ENCODE measurements at regions not wholly inside any gene's neighbourhood (a gene's known extent, or its start where the extent isn't known, plus 50 kb on each side); places are given as distances from the start of the nearest gene placed in this dataset.

DNA sequence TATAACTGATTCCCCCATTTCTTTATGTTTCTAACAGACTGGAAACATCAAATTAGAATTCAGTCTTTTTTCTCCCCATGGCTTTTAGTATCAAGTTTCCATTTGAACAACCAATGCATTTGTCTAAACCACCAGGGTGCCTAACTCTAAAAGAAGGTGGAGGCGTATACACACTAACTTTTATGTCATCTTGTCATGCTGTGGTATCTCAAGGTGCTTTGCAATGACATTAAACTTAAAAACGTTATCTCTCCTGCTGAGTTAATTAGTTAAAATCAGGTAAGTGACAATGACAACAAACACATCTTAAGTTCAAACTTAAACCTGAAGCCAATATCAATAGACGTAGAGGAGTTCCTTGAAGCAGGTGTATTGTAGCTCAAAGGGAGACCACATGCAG is 1001.7 kb downstream of the PCDH17 start:
- no peaks in the 10 kb centered on the region for H3K9me3 Mint-ChIP-seq
- no peaks in the 10 kb centered on the region for H3K36me3 Mint-ChIP-seq (ENCODE audit: low read depth)
- Histone ChIP-seq H3K4me1 (ENCODE audit: insufficient read depth) (no peaks in the 10 kb centered on the region), H3K27me3 (ENCODE audit: insufficient read depth) (no peaks in the 10 kb centered on the region), H3K27ac (ENCODE audit: low read depth) (no peak overlapping the region), H4K20me1 (replicated peaks; ENCODE audit: insufficient read depth) (no peaks in the 10 kb centered on the region), H3K4me3 (no peak overlapping the region), H2AFZ (no peak overlapping the region), H3K9me2 (ENCODE audit: insufficient read depth) (no peaks in the 10 kb centered on the region), H3F3A (replicated peaks; ENCODE audit: low read depth) (no peaks in the 10 kb centered on the region), H3K36me3 (ENCODE audit: insufficient read depth) (no peaks in the 10 kb centered on the region), H3K4me2 (no peak overlapping the region), H3K79me2 (replicated peaks; ENCODE audit: insufficient read depth) (no peaks in the 10 kb centered on the region)
- H3K27ac Mint-ChIP-seq: no peak overlapping the region
- no peaks in the 10 kb centered on the region for H3K27me3 Mint-ChIP-seq (ENCODE audit: insufficient read depth, low read depth, poor library complexity)
- H3K4me3 Mint-ChIP-seq: no peak overlapping the region
- TF ChIP-seq EZH2phosphoT487 (IDR thresholded peaks at IDR 0.05; ENCODE audit: unreplicated experiment) (no peak), POLR2AphosphoS5 (IDR thresholded peaks at IDR 0.05; ENCODE audit: low read depth) (no peak), STAT1 (IDR thresholded peaks at IDR 0.05; ENCODE audit: unreplicated experiment) (no peak), EZH2 (IDR thresholded peaks at IDR 0.05; ENCODE audit: low read depth, unreplicated experiment) (no peak), JUNB (IDR thresholded peaks at IDR 0.05; ENCODE audit: unreplicated experiment) (no peak), CREB1 (CRISPR knock-in tag; IDR thresholded peaks at IDR 0.05; ENCODE audit: low read depth) (no peak), NANOG (IDR thresholded peaks at IDR 0.05; ENCODE audit: borderline replicate concordance) (no peak), ZNF114 (CRISPR knock-in tag; IDR thresholded peaks at IDR 0.05) (no peak), ZNF331 (CRISPR knock-in tag; IDR thresholded peaks at IDR 0.05; ENCODE audit: low read depth) (no peak)
- TF ChIP-seq, protein P1, sequence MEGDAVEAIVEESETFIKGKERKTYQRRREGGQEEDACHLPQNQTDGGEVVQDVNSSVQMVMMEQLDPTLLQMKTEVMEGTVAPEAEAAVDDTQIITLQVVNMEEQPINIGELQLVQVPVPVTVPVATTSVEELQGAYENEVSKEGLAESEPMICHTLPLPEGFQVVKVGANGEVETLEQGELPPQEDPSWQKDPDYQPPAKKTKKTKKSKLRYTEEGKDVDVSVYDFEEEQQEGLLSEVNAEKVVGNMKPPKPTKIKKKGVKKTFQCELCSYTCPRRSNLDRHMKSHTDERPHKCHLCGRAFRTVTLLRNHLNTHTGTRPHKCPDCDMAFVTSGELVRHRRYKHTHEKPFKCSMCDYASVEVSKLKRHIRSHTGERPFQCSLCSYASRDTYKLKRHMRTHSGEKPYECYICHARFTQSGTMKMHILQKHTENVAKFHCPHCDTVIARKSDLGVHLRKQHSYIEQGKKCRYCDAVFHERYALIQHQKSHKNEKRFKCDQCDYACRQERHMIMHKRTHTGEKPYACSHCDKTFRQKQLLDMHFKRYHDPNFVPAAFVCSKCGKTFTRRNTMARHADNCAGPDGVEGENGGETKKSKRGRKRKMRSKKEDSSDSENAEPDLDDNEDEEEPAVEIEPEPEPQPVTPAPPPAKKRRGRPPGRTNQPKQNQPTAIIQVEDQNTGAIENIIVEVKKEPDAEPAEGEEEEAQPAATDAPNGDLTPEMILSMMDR (conservative IDR thresholded peaks at IDR 0.05; ENCODE audit: low read depth in 2 of 2): no peak
- TF ChIP-seq, protein P2, sequence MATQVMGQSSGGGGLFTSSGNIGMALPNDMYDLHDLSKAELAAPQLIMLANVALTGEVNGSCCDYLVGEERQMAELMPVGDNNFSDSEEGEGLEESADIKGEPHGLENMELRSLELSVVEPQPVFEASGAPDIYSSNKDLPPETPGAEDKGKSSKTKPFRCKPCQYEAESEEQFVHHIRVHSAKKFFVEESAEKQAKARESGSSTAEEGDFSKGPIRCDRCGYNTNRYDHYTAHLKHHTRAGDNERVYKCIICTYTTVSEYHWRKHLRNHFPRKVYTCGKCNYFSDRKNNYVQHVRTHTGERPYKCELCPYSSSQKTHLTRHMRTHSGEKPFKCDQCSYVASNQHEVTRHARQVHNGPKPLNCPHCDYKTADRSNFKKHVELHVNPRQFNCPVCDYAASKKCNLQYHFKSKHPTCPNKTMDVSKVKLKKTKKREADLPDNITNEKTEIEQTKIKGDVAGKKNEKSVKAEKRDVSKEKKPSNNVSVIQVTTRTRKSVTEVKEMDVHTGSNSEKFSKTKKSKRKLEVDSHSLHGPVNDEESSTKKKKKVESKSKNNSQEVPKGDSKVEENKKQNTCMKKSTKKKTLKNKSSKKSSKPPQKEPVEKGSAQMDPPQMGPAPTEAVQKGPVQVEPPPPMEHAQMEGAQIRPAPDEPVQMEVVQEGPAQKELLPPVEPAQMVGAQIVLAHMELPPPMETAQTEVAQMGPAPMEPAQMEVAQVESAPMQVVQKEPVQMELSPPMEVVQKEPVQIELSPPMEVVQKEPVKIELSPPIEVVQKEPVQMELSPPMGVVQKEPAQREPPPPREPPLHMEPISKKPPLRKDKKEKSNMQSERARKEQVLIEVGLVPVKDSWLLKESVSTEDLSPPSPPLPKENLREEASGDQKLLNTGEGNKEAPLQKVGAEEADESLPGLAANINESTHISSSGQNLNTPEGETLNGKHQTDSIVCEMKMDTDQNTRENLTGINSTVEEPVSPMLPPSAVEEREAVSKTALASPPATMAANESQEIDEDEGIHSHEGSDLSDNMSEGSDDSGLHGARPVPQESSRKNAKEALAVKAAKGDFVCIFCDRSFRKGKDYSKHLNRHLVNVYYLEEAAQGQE (IDR thresholded peaks at IDR 0.05; ENCODE audit: unreplicated experiment): no peak
- TF ChIP-seq, protein P3, sequence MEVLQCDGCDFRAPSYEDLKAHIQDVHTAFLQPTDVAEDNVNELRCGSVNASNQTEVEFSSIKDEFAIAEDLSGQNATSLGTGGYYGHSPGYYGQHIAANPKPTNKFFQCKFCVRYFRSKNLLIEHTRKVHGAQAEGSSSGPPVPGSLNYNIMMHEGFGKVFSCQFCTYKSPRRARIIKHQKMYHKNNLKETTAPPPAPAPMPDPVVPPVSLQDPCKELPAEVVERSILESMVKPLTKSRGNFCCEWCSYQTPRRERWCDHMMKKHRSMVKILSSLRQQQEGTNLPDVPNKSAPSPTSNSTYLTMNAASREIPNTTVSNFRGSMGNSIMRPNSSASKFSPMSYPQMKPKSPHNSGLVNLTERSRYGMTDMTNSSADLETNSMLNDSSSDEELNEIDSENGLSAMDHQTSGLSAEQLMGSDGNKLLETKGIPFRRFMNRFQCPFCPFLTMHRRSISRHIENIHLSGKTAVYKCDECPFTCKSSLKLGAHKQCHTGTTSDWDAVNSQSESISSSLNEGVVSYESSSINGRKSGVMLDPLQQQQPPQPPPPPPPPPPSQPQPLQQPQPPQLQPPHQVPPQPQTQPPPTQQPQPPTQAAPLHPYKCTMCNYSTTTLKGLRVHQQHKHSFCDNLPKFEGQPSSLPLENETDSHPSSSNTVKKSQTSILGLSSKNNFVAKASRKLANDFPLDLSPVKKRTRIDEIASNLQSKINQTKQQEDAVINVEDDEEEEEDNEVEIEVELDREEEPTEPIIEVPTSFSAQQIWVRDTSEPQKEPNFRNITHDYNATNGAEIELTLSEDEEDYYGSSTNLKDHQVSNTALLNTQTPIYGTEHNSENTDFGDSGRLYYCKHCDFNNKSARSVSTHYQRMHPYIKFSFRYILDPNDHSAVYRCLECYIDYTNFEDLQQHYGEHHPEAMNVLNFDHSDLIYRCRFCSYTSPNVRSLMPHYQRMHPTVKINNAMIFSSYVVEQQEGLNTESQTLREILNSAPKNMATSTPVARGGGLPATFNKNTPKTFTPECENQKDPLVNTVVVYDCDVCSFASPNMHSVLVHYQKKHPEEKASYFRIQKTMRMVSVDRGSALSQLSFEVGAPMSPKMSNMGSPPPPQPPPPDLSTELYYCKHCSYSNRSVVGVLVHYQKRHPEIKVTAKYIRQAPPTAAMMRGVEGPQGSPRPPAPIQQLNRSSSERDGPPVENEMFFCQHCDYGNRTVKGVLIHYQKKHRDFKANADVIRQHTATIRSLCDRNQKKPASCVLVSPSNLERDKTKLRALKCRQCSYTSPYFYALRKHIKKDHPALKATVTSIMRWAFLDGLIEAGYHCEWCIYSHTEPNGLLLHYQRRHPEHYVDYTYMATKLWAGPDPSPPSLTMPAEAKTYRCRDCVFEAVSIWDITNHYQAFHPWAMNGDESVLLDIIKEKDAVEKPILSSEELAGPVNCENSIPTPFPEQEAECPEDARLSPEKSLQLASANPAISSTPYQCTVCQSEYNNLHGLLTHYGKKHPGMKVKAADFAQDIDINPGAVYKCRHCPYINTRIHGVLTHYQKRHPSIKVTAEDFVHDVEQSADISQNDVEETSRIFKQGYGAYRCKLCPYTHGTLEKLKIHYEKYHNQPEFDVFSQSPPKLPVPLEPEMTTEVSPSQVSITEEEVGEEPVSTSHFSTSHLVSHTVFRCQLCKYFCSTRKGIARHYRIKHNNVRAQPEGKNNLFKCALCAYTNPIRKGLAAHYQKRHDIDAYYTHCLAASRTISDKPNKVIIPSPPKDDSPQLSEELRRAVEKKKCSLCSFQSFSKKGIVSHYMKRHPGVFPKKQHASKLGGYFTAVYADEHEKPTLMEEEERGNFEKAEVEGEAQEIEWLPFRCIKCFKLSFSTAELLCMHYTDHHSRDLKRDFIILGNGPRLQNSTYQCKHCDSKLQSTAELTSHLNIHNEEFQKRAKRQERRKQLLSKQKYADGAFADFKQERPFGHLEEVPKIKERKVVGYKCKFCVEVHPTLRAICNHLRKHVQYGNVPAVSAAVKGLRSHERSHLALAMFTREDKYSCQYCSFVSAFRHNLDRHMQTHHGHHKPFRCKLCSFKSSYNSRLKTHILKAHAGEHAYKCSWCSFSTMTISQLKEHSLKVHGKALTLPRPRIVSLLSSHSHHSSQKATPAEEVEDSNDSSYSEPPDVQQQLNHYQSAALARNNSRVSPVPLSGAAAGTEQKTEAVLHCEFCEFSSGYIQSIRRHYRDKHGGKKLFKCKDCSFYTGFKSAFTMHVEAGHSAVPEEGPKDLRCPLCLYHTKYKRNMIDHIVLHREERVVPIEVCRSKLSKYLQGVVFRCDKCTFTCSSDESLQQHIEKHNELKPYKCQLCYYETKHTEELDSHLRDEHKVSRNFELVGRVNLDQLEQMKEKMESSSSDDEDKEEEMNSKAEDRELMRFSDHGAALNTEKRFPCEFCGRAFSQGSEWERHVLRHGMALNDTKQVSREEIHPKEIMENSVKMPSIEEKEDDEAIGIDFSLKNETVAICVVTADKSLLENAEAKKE (CRISPR knock-in tag; IDR thresholded peaks at IDR 0.05): no peak
- TF ChIP-seq, protein P4, sequence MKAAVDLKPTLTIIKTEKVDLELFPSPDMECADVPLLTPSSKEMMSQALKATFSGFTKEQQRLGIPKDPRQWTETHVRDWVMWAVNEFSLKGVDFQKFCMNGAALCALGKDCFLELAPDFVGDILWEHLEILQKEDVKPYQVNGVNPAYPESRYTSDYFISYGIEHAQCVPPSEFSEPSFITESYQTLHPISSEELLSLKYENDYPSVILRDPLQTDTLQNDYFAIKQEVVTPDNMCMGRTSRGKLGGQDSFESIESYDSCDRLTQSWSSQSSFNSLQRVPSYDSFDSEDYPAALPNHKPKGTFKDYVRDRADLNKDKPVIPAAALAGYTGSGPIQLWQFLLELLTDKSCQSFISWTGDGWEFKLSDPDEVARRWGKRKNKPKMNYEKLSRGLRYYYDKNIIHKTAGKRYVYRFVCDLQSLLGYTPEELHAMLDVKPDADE (IDR thresholded peaks at IDR 0.05): no peak
- peaks cover 4% of the 10 kb centered on the region; the same call in 1 of the 3 replicates for H3K4me1 Mint-ChIP-seq
- DNase-seq (ENCODE audit: low spot score): no peak
- ATAC-seq: no peak

Measured in GM23338 (cell line).